ENCODE measurements at regions not wholly inside any gene's neighbourhood (a gene's known extent, or its start where the extent isn't known, plus 50 kb on each side); places are given as distances from the start of the nearest gene placed in this dataset.

- no peaks in the 10 kb centered on the region for H3K27me3 ChIP-seq (replicated peaks; ENCODE audit: control insufficient read depth, insufficient read depth, low read length, poor library complexity, severe bottlenecking)
These were observed 856.8 kb upstream of the ADAMTS5 start for GRCh38 chr21:27823652-27824201.

GRCh38 chr21:27820342-27820741 is 853.5 kb upstream of the ADAMTS5 start:
- no peak for DNase-seq
- no peak overlapping the region for H3K4me3 ChIP-seq (ENCODE audit: insufficient read depth, low read depth, low read length, poor library complexity, severe bottlenecking)
- no peaks in the 10 kb centered on the region for H3K36me3 ChIP-seq (ENCODE audit: control insufficient read depth, insufficient read depth, low read length)
- no peak overlapping the region for H3K27ac ChIP-seq (ENCODE audit: insufficient read depth, low read length, poor library complexity, severe bottlenecking)
- no peaks in the 10 kb centered on the region for H3K9me3 ChIP-seq (ENCODE audit: control insufficient read depth, low read length)
- no peaks in the 10 kb centered on the region for H3K27me3 ChIP-seq (replicated peaks; ENCODE audit: control insufficient read depth, insufficient read depth, low read length, poor library complexity, severe bottlenecking)
- no peaks in the 10 kb centered on the region for H3K4me1 ChIP-seq (ENCODE audit: control insufficient read depth, insufficient read depth, low read length, poor library complexity, severe bottlenecking)

More at GRCh38 chr21:27823652-27824201, 856.8 kb upstream of the ADAMTS5 start:
- Histone ChIP-seq H3K4me3 (ENCODE audit: insufficient read depth, low read depth, low read length, poor library complexity, severe bottlenecking) (no peak overlapping the region), H3K4me1 (ENCODE audit: control insufficient read depth, insufficient read depth, low read length, poor library complexity, severe bottlenecking) (no peaks in the 10 kb centered on the region), H3K27ac (ENCODE audit: insufficient read depth, low read length, poor library complexity, severe bottlenecking) (no peak overlapping the region), H3K36me3 (ENCODE audit: control insufficient read depth, insufficient read depth, low read length) (no peaks in the 10 kb centered on the region), H3K9me3 (ENCODE audit: control insufficient read depth, low read length) (no peaks in the 10 kb centered on the region)
- no peak for DNase-seq

- no peak for DNase-seq
- no peaks in the 10 kb centered on the region for H3K4me1 ChIP-seq (ENCODE audit: control insufficient read depth, insufficient read depth, low read length, poor library complexity, severe bottlenecking)
- no peaks in the 10 kb centered on the region for H3K27me3 ChIP-seq (replicated peaks; ENCODE audit: control insufficient read depth, insufficient read depth, low read length, poor library complexity, severe bottlenecking)
- no peaks in the 10 kb centered on the region for H3K36me3 ChIP-seq (ENCODE audit: control insufficient read depth, insufficient read depth, low read length)
- H3K4me3 ChIP-seq (ENCODE audit: insufficient read depth, low read depth, low read length, poor library complexity, severe bottlenecking) = no peak overlapping the region
- H3K9me3 ChIP-seq (ENCODE audit: control insufficient read depth, low read length) = no peaks in the 10 kb centered on the region
- no peak overlapping the region for H3K27ac ChIP-seq (ENCODE audit: insufficient read depth, low read length, poor library complexity, severe bottlenecking)
These were observed 852.4 kb upstream of the ADAMTS5 start for GRCh38 chr21:27819299-27819698.

GRCh38 chr21:27818847-27819246 is 852.0 kb upstream of the ADAMTS5 start:
- no peak overlapping the region for H3K27ac ChIP-seq (ENCODE audit: insufficient read depth, low read length, poor library complexity, severe bottlenecking)
- no peaks in the 10 kb centered on the region for H3K27me3 ChIP-seq (replicated peaks; ENCODE audit: control insufficient read depth, insufficient read depth, low read length, poor library complexity, severe bottlenecking)
- no peaks in the 10 kb centered on the region for H3K36me3 ChIP-seq (ENCODE audit: control insufficient read depth, insufficient read depth, low read length)
- no peaks in the 10 kb centered on the region for H3K4me1 ChIP-seq (ENCODE audit: control insufficient read depth, insufficient read depth, low read length, poor library complexity, severe bottlenecking)
- H3K9me3 ChIP-seq (ENCODE audit: control insufficient read depth, low read length) = no peaks in the 10 kb centered on the region
- no peak overlapping the region for H3K4me3 ChIP-seq (ENCODE audit: insufficient read depth, low read depth, low read length, poor library complexity, severe bottlenecking)
- DNase-seq = no peak

- DNase-seq = no peak
- Histone ChIP-seq H3K36me3 (ENCODE audit: control insufficient read depth, insufficient read depth, low read length) (no peaks in the 10 kb centered on the region), H3K9me3 (ENCODE audit: control insufficient read depth, low read length) (no peaks in the 10 kb centered on the region), H3K4me3 (ENCODE audit: insufficient read depth, low read depth, low read length, poor library complexity, severe bottlenecking) (no peak overlapping the region), H3K27me3 (replicated peaks; ENCODE audit: control insufficient read depth, insufficient read depth, low read length, poor library complexity, severe bottlenecking) (no peaks in the 10 kb centered on the region), H3K27ac (ENCODE audit: insufficient read depth, low read length, poor library complexity, severe bottlenecking) (no peak overlapping the region), H3K4me1 (ENCODE audit: control insufficient read depth, insufficient read depth, low read length, poor library complexity, severe bottlenecking) (no peaks in the 10 kb centered on the region)
These were observed 851.2 kb upstream of the ADAMTS5 start for GRCh38 chr21:27817902-27818623.

- Histone ChIP-seq H3K27ac (ENCODE audit: insufficient read depth, low read length, poor library complexity, severe bottlenecking) (no peak overlapping the region), H3K4me1 (ENCODE audit: control insufficient read depth, insufficient read depth, low read length, poor library complexity, severe bottlenecking) (no peaks in the 10 kb centered on the region), H3K4me3 (ENCODE audit: insufficient read depth, low read depth, low read length, poor library complexity, severe bottlenecking) (no peak overlapping the region), H3K9me3 (ENCODE audit: control insufficient read depth, low read length) (no peaks in the 10 kb centered on the region), H3K36me3 (ENCODE audit: control insufficient read depth, insufficient read depth, low read length) (no peaks in the 10 kb centered on the region), H3K27me3 (replicated peaks; ENCODE audit: control insufficient read depth, insufficient read depth, low read length, poor library complexity, severe bottlenecking) (no peaks in the 10 kb centered on the region)
- DNase-seq = no peak
These were observed 850.2 kb upstream of the ADAMTS5 start for GRCh38 chr21:27817074-27817473.

- Histone ChIP-seq H3K4me1 (ENCODE audit: control insufficient read depth, insufficient read depth, low read length, poor library complexity, severe bottlenecking) (no peaks in the 10 kb centered on the region), H3K27ac (ENCODE audit: insufficient read depth, low read length, poor library complexity, severe bottlenecking) (no peak overlapping the region), H3K4me3 (ENCODE audit: insufficient read depth, low read depth, low read length, poor library complexity, severe bottlenecking) (no peak overlapping the region), H3K27me3 (replicated peaks; ENCODE audit: control insufficient read depth, insufficient read depth, low read length, poor library complexity, severe bottlenecking) (no peaks in the 10 kb centered on the region), H3K9me3 (ENCODE audit: control insufficient read depth, low read length) (no peaks in the 10 kb centered on the region), H3K36me3 (ENCODE audit: control insufficient read depth, insufficient read depth, low read length) (no peaks in the 10 kb centered on the region)
- no peak for DNase-seq
These were observed 849.4 kb upstream of the ADAMTS5 start for GRCh38 chr21:27816301-27816700.

- no peaks in the 10 kb centered on the region for H3K9me3 ChIP-seq (ENCODE audit: control insufficient read depth, low read length)
- no peak for DNase-seq
- H3K4me3 ChIP-seq (ENCODE audit: insufficient read depth, low read depth, low read length, poor library complexity, severe bottlenecking) = no peak overlapping the region
- no peaks in the 10 kb centered on the region for H3K4me1 ChIP-seq (ENCODE audit: control insufficient read depth, insufficient read depth, low read length, poor library complexity, severe bottlenecking)
- H3K27ac ChIP-seq (ENCODE audit: insufficient read depth, low read length, poor library complexity, severe bottlenecking) = no peak overlapping the region
- no peaks in the 10 kb centered on the region for H3K36me3 ChIP-seq (ENCODE audit: control insufficient read depth, insufficient read depth, low read length)
- no peaks in the 10 kb centered on the region for H3K27me3 ChIP-seq (replicated peaks; ENCODE audit: control insufficient read depth, insufficient read depth, low read length, poor library complexity, severe bottlenecking)
These were observed 847.3 kb upstream of the ADAMTS5 start for GRCh38 chr21:27814226-27814625.

- no peak overlapping the region for H3K27ac ChIP-seq (ENCODE audit: insufficient read depth, low read length, poor library complexity, severe bottlenecking)
- H3K4me1 ChIP-seq (ENCODE audit: control insufficient read depth, insufficient read depth, low read length, poor library complexity, severe bottlenecking) = no peaks in the 10 kb centered on the region
- H3K9me3 ChIP-seq (ENCODE audit: control insufficient read depth, low read length) = no peaks in the 10 kb centered on the region
- DNase-seq = no peak
- H3K27me3 ChIP-seq (replicated peaks; ENCODE audit: control insufficient read depth, insufficient read depth, low read length, poor library complexity, severe bottlenecking) = no peaks in the 10 kb centered on the region
- no peaks in the 10 kb centered on the region for H3K36me3 ChIP-seq (ENCODE audit: control insufficient read depth, insufficient read depth, low read length)
- no peak overlapping the region for H3K4me3 ChIP-seq (ENCODE audit: insufficient read depth, low read depth, low read length, poor library complexity, severe bottlenecking)
These were observed 846.9 kb upstream of the ADAMTS5 start for GRCh38 chr21:27813750-27814149.

- Histone ChIP-seq H3K4me1 (ENCODE audit: control insufficient read depth, insufficient read depth, low read length, poor library complexity, severe bottlenecking) (no peaks in the 10 kb centered on the region), H3K9me3 (ENCODE audit: control insufficient read depth, low read length) (no peaks in the 10 kb centered on the region), H3K27me3 (replicated peaks; ENCODE audit: control insufficient read depth, insufficient read depth, low read length, poor library complexity, severe bottlenecking) (no peaks in the 10 kb centered on the region), H3K36me3 (ENCODE audit: control insufficient read depth, insufficient read depth, low read length) (no peaks in the 10 kb centered on the region), H3K4me3 (ENCODE audit: insufficient read depth, low read depth, low read length, poor library complexity, severe bottlenecking) (no peak overlapping the region), H3K27ac (ENCODE audit: insufficient read depth, low read length, poor library complexity, severe bottlenecking) (no peak overlapping the region)
- DNase-seq = no peak
These were observed 846.5 kb upstream of the ADAMTS5 start for GRCh38 chr21:27813344-27813743.

All from effector memory CD4-positive, alpha-beta T cell (primary cell).